Breast epithelium (tissue), 4 donors: ENCODE measurements at regions not wholly inside any gene's neighbourhood (a gene's known extent, or its start where the extent isn't known, plus 50 kb on each side); places are given as distances from the start of the nearest gene placed in this dataset.
A peak's percentile ranks its signal among the peaks of the same experiment; 100 is the strongest.

Experiments used
- DNase-seq, 2 donors: peaks; one replicate each; pipeline ENCODE4 v3.0.0-alpha.2; 2019; ENCODE audit warnings: low spot score in 2 of 2
- H3K27ac ChIP-seq, 2 donors: fragments of 200-600 bp; sonication (generic) in 1 of 2; one replicate each; pipeline ENCODE4 v1.5.1; 2016 to 2019; ENCODE audit warnings: mild to moderate bottlenecking in 1 of 2
- H3K27me3 ChIP-seq, 2 donors: fragments of 200-600 bp; sonication (generic) in 1 of 2; one replicate each; pipeline versions ENCODE4 v1.5.1 to v1.6.0; 2017 to 2019; ENCODE audit warnings: control low read depth in 1 of 2, mild to moderate bottlenecking in 1 of 2
- H3K36me3 ChIP-seq: fragments of 200-600 bp; one replicate; pipeline ENCODE4 v1.5.1; 2019
- H3K4me1 ChIP-seq, 2 donors: fragments of 200-600 bp; sonication (generic); one replicate each; pipeline ENCODE4 v1.5.1; 2016 to 2019; ENCODE audit warnings: control low read depth in 1 of 2
- H3K4me3 ChIP-seq, 3 donors: fragments of 200-600 bp; sonication (generic); 1 replicate in 2 of 3; 2 replicates in 1 of 3; pipeline ENCODE4 v1.5.1; 2016 to 2019; ENCODE audit warnings: mild to moderate bottlenecking in 3 of 3, moderate library complexity in 2 of 3
- H3K9me3 ChIP-seq, 2 donors: fragments of 200-600 bp; sonication (generic) in 1 of 2; one replicate each; pipeline ENCODE4 v1.5.1; 2016 to 2019; ENCODE audit warnings: control low read depth in 1 of 2
- CTCF ChIP-seq, 3 donors: fragments of 450-650 bp; IDR thresholded peaks; one replicate each; pipeline ENCODE4 v1.5.1; 2016 to 2017; ENCODE audit warnings: antibody characterized with exemption in 3 of 3, mild to moderate bottlenecking in 3 of 3, moderate library complexity in 3 of 3
- POLR2A ChIP-seq: fragments of 450-650 bp; IDR thresholded peaks from one replicate; pipeline ENCODE4 v1.6.1; 2016; ENCODE audit warnings: antibody characterized with exemption, mild to moderate bottlenecking, moderate library complexity
- POLR2AphosphoS5 ChIP-seq, 3 donors: sonication (generic); formaldehyde crosslinking; IDR thresholded peaks; one replicate each; pipeline ENCODE4 v1.6.1; 2017; ENCODE audit warnings: antibody characterized with exemption in 3 of 3
- intact Hi-C: fragments of 100-400 bp; cut with DNase I; formaldehyde crosslinking; loops from one replicate; pipeline ENCODE4 v1.15.1; 2023; ENCODE audit warnings: low total_unique reads

- Histone ChIP-seq H3K36me3 (no peaks in the 10 kb centered on the region), H3K27me3 (no peaks in the 10 kb centered on the region), H3K9me3 (peaks cover 0 to 8% of the 10 kb centered on the region in 2 donors), H3K4me3 (no peak overlapping the region), H3K4me1 (no peaks in the 10 kb centered on the region), H3K27ac (no peak overlapping the region)
- no peak for DNase-seq
- TF ChIP-seq CTCF (IDR thresholded peaks at IDR 0.05) (no peak), POLR2A (no peak), POLR2AphosphoS5 (IDR thresholded peaks at IDR 0.05) (no peak)
- intact Hi-C loops, result no loop called here
Measured at GRCh38 chr18:47758000-47758399, 172.5 kb downstream of the SMAD2 start.

- H3K36me3 ChIP-seq, result no peaks in the 10 kb centered on the region
- H3K4me1 ChIP-seq, result no peaks in the 10 kb centered on the region
- peaks cover 0 to 8% of the 10 kb centered on the region in 2 donors for H3K9me3 ChIP-seq
- no peak for DNase-seq
- H3K27me3 ChIP-seq, result no peaks in the 10 kb centered on the region
- H3K27ac ChIP-seq, result no peak overlapping the region
- TF ChIP-seq CTCF (IDR thresholded peaks at IDR 0.05) (peak in 2 of 3 donors; percentile 48 to 51), POLR2AphosphoS5 (IDR thresholded peaks at IDR 0.05) (no peak), POLR2A (no peak)
- H3K4me3 ChIP-seq, result no peak overlapping the region
- intact Hi-C loops, result no loop called here
Measured at GRCh38 chr18:47756364-47757016, 174.0 kb downstream of the SMAD2 start.

DNA sequence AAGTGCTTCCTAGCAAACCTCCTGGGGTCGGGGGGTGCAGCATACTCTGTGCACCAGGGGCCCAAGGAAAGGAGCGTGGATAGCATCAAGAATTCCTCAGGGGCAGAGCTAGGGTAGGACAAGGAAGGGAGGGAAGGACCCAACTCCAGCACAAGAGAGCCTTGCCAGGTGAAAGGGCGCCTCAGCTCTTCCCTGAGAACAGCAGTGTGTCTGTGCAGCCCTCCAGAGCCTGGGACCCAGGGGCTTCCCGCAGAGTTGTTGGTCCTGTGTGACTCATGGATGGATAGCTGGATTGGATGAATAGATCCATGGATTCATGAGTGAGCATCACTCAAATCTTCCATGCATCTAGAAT is 175.4 kb downstream of the SMAD2 start:
- H3K4me1 ChIP-seq, result no peaks in the 10 kb centered on the region
- H3K27ac ChIP-seq, result no peak overlapping the region
- H3K27me3 ChIP-seq, result no peaks in the 10 kb centered on the region
- intact Hi-C loops, result no loop called here
- DNase-seq, result no peak
- H3K9me3 ChIP-seq, result peaks cover 0 to 8% of the 10 kb centered on the region in 2 donors
- TF ChIP-seq POLR2A (no peak), POLR2AphosphoS5 (IDR thresholded peaks at IDR 0.05) (no peak), CTCF (IDR thresholded peaks at IDR 0.05) (no peak)
- H3K4me3 ChIP-seq, result no peak overlapping the region
- H3K36me3 ChIP-seq, result no peaks in the 10 kb centered on the region

GRCh38 chr18:47754311-47755101 is 176.0 kb downstream of the SMAD2 start:
- TF ChIP-seq CTCF (IDR thresholded peaks at IDR 0.05) (peak in 1 of 3 donors; percentile 22), POLR2A (no peak), POLR2AphosphoS5 (IDR thresholded peaks at IDR 0.05) (no peak)
- H3K27ac ChIP-seq, result no peak overlapping the region
- DNase-seq, result no peak
- no peaks in the 10 kb centered on the region for H3K36me3 ChIP-seq
- no peak overlapping the region for H3K4me3 ChIP-seq
- peaks cover 0 to 8% of the 10 kb centered on the region in 2 donors for H3K9me3 ChIP-seq
- H3K27me3 ChIP-seq, result no peaks in the 10 kb centered on the region
- H3K4me1 ChIP-seq, result no peaks in the 10 kb centered on the region
- intact Hi-C loops, result no loop called here
